ENCODE measurements at regions not wholly inside any gene's neighbourhood (a gene's known extent, or its start where the extent isn't known, plus 50 kb on each side); places are given as distances from the start of the nearest gene placed in this dataset.

DNA sequence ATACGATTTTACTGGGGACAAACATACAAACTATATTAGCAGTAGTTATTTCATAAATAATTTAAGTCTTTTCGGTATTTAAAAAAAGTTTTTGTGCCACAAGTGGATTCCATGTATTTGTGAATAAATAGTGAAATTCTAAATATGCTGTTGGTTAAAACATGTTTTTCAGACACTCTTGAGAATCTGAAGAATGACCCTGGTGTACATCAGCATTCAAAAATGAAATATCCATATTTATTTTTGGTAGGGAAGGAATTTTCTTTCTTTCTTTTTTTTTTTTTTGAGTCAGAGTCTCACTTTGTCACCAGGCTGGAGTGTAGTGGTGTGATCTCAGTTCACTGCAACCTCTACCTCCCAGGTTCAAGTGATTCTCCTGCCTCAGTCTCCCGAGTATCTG lies 136.1 kb upstream of the CDK6 start:
- no peak for TF ChIP-seq CTCF (IDR thresholded peaks at IDR 0.05; ENCODE audit: low read depth, low read length, missing input control)
- TF ChIP-seq SP1 (IDR thresholded peaks at IDR 0.05) = no peak
- no peak for TF ChIP-seq FOXA1 (IDR thresholded peaks at IDR 0.05)
- TF ChIP-seq REST (IDR thresholded peaks at IDR 0.05) = no peak
- TF ChIP-seq, protein P1, sequence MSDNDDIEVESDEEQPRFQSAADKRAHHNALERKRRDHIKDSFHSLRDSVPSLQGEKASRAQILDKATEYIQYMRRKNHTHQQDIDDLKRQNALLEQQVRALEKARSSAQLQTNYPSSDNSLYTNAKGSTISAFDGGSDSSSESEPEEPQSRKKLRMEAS (IDR thresholded peaks at IDR 0.05) = no peak
- TF ChIP-seq TAF1 (conservative IDR thresholded peaks at IDR 0.05) = no peak
- TF ChIP-seq, protein P2, sequence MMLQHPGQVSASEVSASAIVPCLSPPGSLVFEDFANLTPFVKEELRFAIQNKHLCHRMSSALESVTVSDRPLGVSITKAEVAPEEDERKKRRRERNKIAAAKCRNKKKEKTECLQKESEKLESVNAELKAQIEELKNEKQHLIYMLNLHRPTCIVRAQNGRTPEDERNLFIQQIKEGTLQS (IDR thresholded peaks at IDR 0.05) = no peak
- no peak for TF ChIP-seq RAD21 (IDR thresholded peaks at IDR 0.05)

Data from liver (tissue), 3 donors.